Islet of Langerhans (tissue), 1 donor: ENCODE measurements at regions not wholly inside any gene's neighbourhood (a gene's known extent, or its start where the extent isn't known, plus 50 kb on each side); places are given as distances from the start of the nearest gene placed in this dataset.
"Not testable (repeated sequence)": the region's sequence is repeated elsewhere in the genome, so short reads cannot be mapped to it uniquely, and the experiment has no call there.

Source experiments
- FAIRE-seq: peaks from one replicate; lab custom pipeline; 2011; peaks lifted over from hg19 to GRCh38; lab: Jason Lieb, UNC

GRCh38 chr2:226320076-226320948 lies 479.3 kb downstream of the IRS1 start:
- no peak for FAIRE-seq

GRCh38 chr2:226317970-226318369 lies 481.6 kb downstream of the IRS1 start:
- FAIRE-seq = no peak

GRCh38 chr2:226313060-226313459 lies 486.6 kb downstream of the IRS1 start:
- no peak for FAIRE-seq

- no peak for FAIRE-seq
These were observed 487.5 kb downstream of the IRS1 start for GRCh38 chr2:226312155-226312554.

- no peak for FAIRE-seq
These were observed 489.5 kb downstream of the IRS1 start for GRCh38 chr2:226310146-226310545.

- FAIRE-seq = no peak
These were observed 490.6 kb downstream of the IRS1 start for GRCh38 chr2:226308986-226309385.

- no peak for FAIRE-seq
These were observed 491.3 kb downstream of the IRS1 start for GRCh38 chr2:226308323-226308680.

GRCh38 chr2:226307487-226308322 lies 491.9 kb downstream of the IRS1 start:
- FAIRE-seq = peak; percentile 95

GRCh38 chr2:226306969-226307368 lies 492.7 kb downstream of the IRS1 start:
- FAIRE-seq = no peak

- no peak for FAIRE-seq
These were observed 495.3 kb downstream of the IRS1 start for GRCh38 chr2:226304308-226304707.

GRCh38 chr2:226303707-226304106 lies 495.9 kb downstream of the IRS1 start:
- peak; percentile 36 for FAIRE-seq

GRCh38 chr2:226300196-226300886 lies 499.3 kb downstream of the IRS1 start:
- FAIRE-seq = no peak

GRCh38 chr2:226299771-226300170 lies 499.8 kb downstream of the IRS1 start:
- FAIRE-seq = no peak

GRCh38 chr2:226295681-226296080 lies 503.9 kb downstream of the IRS1 start:
- FAIRE-seq = no peak

- no peak for FAIRE-seq
These were observed 504.5 kb downstream of the IRS1 start for GRCh38 chr2:226295123-226295522.

- not testable (repeated sequence) for FAIRE-seq
These were observed 508.3 kb downstream of the IRS1 start for GRCh38 chr2:226291281-226291680.

GRCh38 chr2:226286916-226287315 lies 512.7 kb downstream of the IRS1 start:
- FAIRE-seq = no peak

GRCh38 chr2:226283796-226284195 lies 515.8 kb downstream of the IRS1 start:
- FAIRE-seq = no peak

- FAIRE-seq = no peak
These were observed 517.5 kb downstream of the IRS1 start for GRCh38 chr2:226282151-226282550.

- not testable (repeated sequence) for FAIRE-seq
These were observed 519.5 kb downstream of the IRS1 start for GRCh38 chr2:226280136-226280535.

- FAIRE-seq = no peak
These were observed 524.4 kb downstream of the IRS1 start for GRCh38 chr2:226275215-226275614.

GRCh38 chr2:226274143-226274542 lies 525.5 kb downstream of the IRS1 start:
- FAIRE-seq = no peak

GRCh38 chr2:226273440-226273839 lies 526.2 kb downstream of the IRS1 start:
- FAIRE-seq = no peak
